ENCODE measurements at regions not wholly inside any gene's neighbourhood (a gene's known extent, or its start where the extent isn't known, plus 50 kb on each side); places are given as distances from the start of the nearest gene placed in this dataset.

GRCh38 chr13:81446441-81446840 is 1105.5 kb upstream of the SPRY2 start:
- Histone ChIP-seq H3K27ac (ENCODE audit: poor library complexity, severe bottlenecking) (no peak overlapping the region), H3K36me3 (ENCODE audit: low read depth) (no peaks in the 10 kb centered on the region), H3K4me3 (ENCODE audit: severe bottlenecking) (no peak overlapping the region), H3K4me1 (ENCODE audit: insufficient read depth, poor library complexity, severe bottlenecking) (no peaks in the 10 kb centered on the region), H3K9me3 (ENCODE audit: severe bottlenecking) (no peaks in the 10 kb centered on the region), H3K27me3 (ENCODE audit: insufficient read depth, poor library complexity, severe bottlenecking) (no peaks in the 10 kb centered on the region)
- no peak for DNase-seq (ENCODE audit: low spot score)
- no peak for TF ChIP-seq CTCF (IDR thresholded peaks at IDR 0.05; ENCODE audit: poor library complexity, severe bottlenecking)
- no peak for ATAC-seq (ENCODE audit: low read depth)

- no peak overlapping the region for H3K4me3 ChIP-seq (ENCODE audit: severe bottlenecking)
- H3K4me1 ChIP-seq (ENCODE audit: insufficient read depth, poor library complexity, severe bottlenecking), result no peaks in the 10 kb centered on the region
- no peaks in the 10 kb centered on the region for H3K27me3 ChIP-seq (ENCODE audit: insufficient read depth, poor library complexity, severe bottlenecking)
- H3K27ac ChIP-seq (ENCODE audit: poor library complexity, severe bottlenecking), result no peak overlapping the region
- ATAC-seq (ENCODE audit: low read depth) (peak; percentile 17; the same call in 1 of the 3 replicates), DNase-seq (ENCODE audit: low spot score) (no peak)
- no peak for TF ChIP-seq CTCF (IDR thresholded peaks at IDR 0.05; ENCODE audit: poor library complexity, severe bottlenecking)
- H3K36me3 ChIP-seq (ENCODE audit: low read depth), result no peaks in the 10 kb centered on the region
- H3K9me3 ChIP-seq (ENCODE audit: severe bottlenecking), result no peaks in the 10 kb centered on the region
Observed at GRCh38 chr13:81442904-81443303, 1102.0 kb upstream of the SPRY2 start.

DNA sequence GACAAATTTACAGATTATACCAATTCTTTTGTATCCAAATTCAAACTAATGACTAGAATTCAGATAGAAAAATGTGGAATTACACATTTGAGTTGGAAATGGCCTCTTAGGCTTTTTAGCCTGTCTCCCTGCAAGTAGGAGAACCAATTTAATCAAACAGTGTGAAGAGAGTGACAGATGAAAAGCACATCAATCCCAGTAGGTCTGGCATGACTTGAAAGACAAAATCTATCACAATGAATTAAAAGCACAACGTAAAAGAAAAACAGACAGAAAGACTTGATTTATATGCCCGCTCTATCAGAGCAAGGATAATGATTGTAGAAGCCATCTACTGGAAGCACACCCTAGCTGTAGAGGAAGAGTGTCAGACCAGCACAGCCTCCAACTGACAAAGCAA is 1084.4 kb upstream of the SPRY2 start:
- Histone ChIP-seq H3K4me1 (ENCODE audit: insufficient read depth, poor library complexity, severe bottlenecking) (no peaks in the 10 kb centered on the region), H3K4me3 (ENCODE audit: severe bottlenecking) (no peak overlapping the region), H3K27me3 (ENCODE audit: insufficient read depth, poor library complexity, severe bottlenecking) (no peaks in the 10 kb centered on the region), H3K9me3 (ENCODE audit: severe bottlenecking) (no peaks in the 10 kb centered on the region), H3K27ac (ENCODE audit: poor library complexity, severe bottlenecking) (no peak overlapping the region), H3K36me3 (ENCODE audit: low read depth) (no peaks in the 10 kb centered on the region)
- DNase-seq (ENCODE audit: low spot score), result no peak
- TF ChIP-seq CTCF (IDR thresholded peaks at IDR 0.05; ENCODE audit: poor library complexity, severe bottlenecking), result no peak
- ATAC-seq (ENCODE audit: low read depth), result no peak

DNA sequence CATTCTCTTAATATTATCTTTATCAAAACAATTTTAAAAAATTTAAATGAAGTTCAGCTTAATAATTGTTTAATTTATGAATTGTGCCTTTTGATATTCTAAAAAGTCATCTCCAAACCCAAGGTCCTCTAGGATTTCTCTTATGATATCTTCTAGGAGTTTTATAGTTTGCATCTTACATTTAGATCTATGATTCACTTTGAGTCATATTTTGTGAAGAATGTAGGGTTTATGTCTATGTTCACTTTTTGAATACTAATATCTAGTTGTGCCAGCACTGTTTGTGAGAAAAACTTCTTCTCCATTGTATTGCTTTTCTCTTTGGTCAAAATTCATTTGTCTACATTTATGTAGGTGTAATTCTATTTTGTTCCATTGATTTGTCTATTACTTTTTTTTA is 1068.4 kb upstream of the SPRY2 start:
- Histone ChIP-seq H3K4me3 (ENCODE audit: severe bottlenecking) (no peak overlapping the region), H3K27ac (ENCODE audit: poor library complexity, severe bottlenecking) (no peak overlapping the region), H3K27me3 (ENCODE audit: insufficient read depth, poor library complexity, severe bottlenecking) (no peaks in the 10 kb centered on the region), H3K36me3 (ENCODE audit: low read depth) (no peaks in the 10 kb centered on the region), H3K4me1 (ENCODE audit: insufficient read depth, poor library complexity, severe bottlenecking) (no peaks in the 10 kb centered on the region), H3K9me3 (ENCODE audit: severe bottlenecking) (no peaks in the 10 kb centered on the region)
- no peak for ATAC-seq (ENCODE audit: low read depth)
- TF ChIP-seq CTCF (IDR thresholded peaks at IDR 0.05; ENCODE audit: poor library complexity, severe bottlenecking), result no peak
- DNase-seq (ENCODE audit: low spot score), result no peak

- Histone ChIP-seq H3K27ac (ENCODE audit: poor library complexity, severe bottlenecking) (no peak overlapping the region), H3K4me3 (ENCODE audit: severe bottlenecking) (no peak overlapping the region), H3K9me3 (ENCODE audit: severe bottlenecking) (no peaks in the 10 kb centered on the region), H3K27me3 (ENCODE audit: insufficient read depth, poor library complexity, severe bottlenecking) (no peaks in the 10 kb centered on the region), H3K4me1 (ENCODE audit: insufficient read depth, poor library complexity, severe bottlenecking) (no peaks in the 10 kb centered on the region), H3K36me3 (ENCODE audit: low read depth) (no peaks in the 10 kb centered on the region)
- DNase-seq (ENCODE audit: low spot score) (no peak), ATAC-seq (ENCODE audit: low read depth) (no peak)
- no peak for TF ChIP-seq CTCF (IDR thresholded peaks at IDR 0.05; ENCODE audit: poor library complexity, severe bottlenecking)
Observed at GRCh38 chr13:81408647-81409046, 1067.7 kb upstream of the SPRY2 start.
